Liver (tissue), 8 donors: ENCODE measurements at regions not wholly inside any gene's neighbourhood (a gene's known extent, or its start where the extent isn't known, plus 50 kb on each side); places are given as distances from the start of the nearest gene placed in this dataset.

Experiments used
- DNase-seq: peaks from one replicate; pipeline ENCODE4 v3.0.0-alpha.2; 2017; ENCODE audit warnings: low spot score
- H3K27ac ChIP-seq, 2 donors: one replicate each; pipeline ENCODE4 v1.7.0; 2013; ENCODE audit warnings: inconsistent platforms in 2 of 2, low read length in 2 of 2, control low read depth in 1 of 2, low read depth in 1 of 2, mild to moderate bottlenecking in 1 of 2
- H3K27me3 ChIP-seq, 4 donors: one replicate each; pipeline versions ENCODE4 v1.6.1 to v1.7.0; 2013; ENCODE audit warnings: low read length in 3 of 4, inconsistent platforms in 1 of 4, mild to moderate bottlenecking in 1 of 4, moderate library complexity in 1 of 4; ENCODE audit not compliant: control insufficient read depth in 4 of 4, insufficient read depth in 4 of 4
- H3K36me3 ChIP-seq, 4 donors: one replicate each; pipeline versions ENCODE4 v1.6.1 to v1.7.0; 2013; ENCODE audit warnings: low read length in 3 of 4, mild to moderate bottlenecking in 3 of 4, low read depth in 1 of 4, moderate library complexity in 1 of 4; ENCODE audit not compliant: control insufficient read depth in 4 of 4, insufficient read depth in 3 of 4
- H3K4me1 ChIP-seq, 4 donors: one replicate each; pipeline versions ENCODE4 v1.6.1 to v1.7.0; 2013; ENCODE audit warnings: low read length in 3 of 4, mild to moderate bottlenecking in 3 of 4, moderate library complexity in 1 of 4; ENCODE audit not compliant: control insufficient read depth in 4 of 4, insufficient read depth in 4 of 4
- H3K4me3 ChIP-seq, 3 donors: one replicate each; pipeline versions ENCODE4 v1.6.1 to v1.7.0; 2013; ENCODE audit warnings: low read length in 3 of 3, control low read depth in 1 of 3, low read depth in 1 of 3, mild to moderate bottlenecking in 1 of 3
- H3K9ac ChIP-seq, 2 donors: one replicate each; pipeline ENCODE4 v1.7.0; 2013; ENCODE audit warnings: low read length in 2 of 2, mild to moderate bottlenecking in 2 of 2, moderate library complexity in 2 of 2, control low read depth in 1 of 2, low read depth in 1 of 2
- H3K9me3 ChIP-seq, 4 donors: one replicate each; pipeline versions ENCODE4 v1.6.1 to v1.7.0; 2013; ENCODE audit warnings: low read length in 3 of 4; ENCODE audit not compliant: control insufficient read depth in 4 of 4
- ATF3 ChIP-seq: IDR thresholded peaks from 2 replicates; pipeline ENCODE4 v1.6.1; 2016; ENCODE audit warnings: antibody characterized with exemption
- CTCF ChIP-seq: fragments of 150-350 bp; IDR thresholded peaks from 2 replicates; pipeline ENCODE4 v1.5.1; 2017; ENCODE audit warnings: improper control_type of control experiment, low read depth, low read length; ENCODE audit not compliant: missing input control
- EGR1 ChIP-seq, 2 donors: IDR thresholded peaks; 2 replicates each; pipeline ENCODE4 v1.6.1; 2016 to 2018; ENCODE audit warnings: antibody characterized with exemption in 2 of 2, low read depth in 2 of 2
- FOXA1 ChIP-seq: IDR thresholded peaks from 2 replicates; pipeline ENCODE4 v1.6.1; 2016; ENCODE audit warnings: antibody characterized with exemption
- FOXA2 ChIP-seq: IDR thresholded peaks from 2 replicates; pipeline ENCODE4 v1.6.1; 2016; ENCODE audit warnings: antibody characterized with exemption
- GABPA ChIP-seq, 2 donors: IDR thresholded peaks in 1 of 2; conservative IDR thresholded peaks in 1 of 2; 2 replicates each; pipeline ENCODE4 v1.6.1; 2016; ENCODE audit warnings: antibody characterized with exemption in 2 of 2, mild to moderate bottlenecking in 1 of 2, moderate library complexity in 1 of 2
- HNF4A ChIP-seq, 2 donors: conservative IDR thresholded peaks; 2 replicates each; pipeline ENCODE4 v1.6.1; 2016; ENCODE audit warnings: antibody characterized with exemption in 2 of 2, mild to moderate bottlenecking in 2 of 2
- HNF4G ChIP-seq: IDR thresholded peaks from 2 replicates; pipeline ENCODE4 v1.6.1; 2016; ENCODE audit warnings: antibody characterized with exemption
- JUND ChIP-seq, 2 donors: IDR thresholded peaks; 2 replicates each; pipeline ENCODE4 v1.6.1; 2016; ENCODE audit warnings: antibody characterized with exemption in 2 of 2
- NR2F2 ChIP-seq: IDR thresholded peaks from 2 replicates; pipeline ENCODE4 v1.6.1; 2016; ENCODE audit warnings: antibody characterized with exemption
- RXRA ChIP-seq, 2 donors: IDR thresholded peaks; 2 replicates each; pipeline ENCODE4 v1.6.1; 2017 to 2018; ENCODE audit warnings: antibody characterized with exemption in 2 of 2, mild to moderate bottlenecking in 1 of 2
- SP1 ChIP-seq: IDR thresholded peaks from 2 replicates; pipeline ENCODE4 v1.6.1; 2018; ENCODE audit warnings: antibody characterized with exemption, mild to moderate bottlenecking
- TAF1 ChIP-seq: conservative IDR thresholded peaks from 2 replicates; pipeline ENCODE4 v1.6.1; 2016; ENCODE audit warnings: antibody characterized with exemption, mild to moderate bottlenecking
- YY1 ChIP-seq: IDR thresholded peaks from 2 replicates; pipeline ENCODE4 v1.6.1; 2016; ENCODE audit warnings: antibody characterized with exemption, mild to moderate bottlenecking
- ZBTB33 ChIP-seq: IDR thresholded peaks from 2 replicates; pipeline ENCODE4 v1.6.1; 2016; ENCODE audit warnings: antibody characterized with exemption
- WGBS: extraction: QIAGEN DNeasy Blood & Tissue Kit; methylation state at CpG from one replicate; pipeline ENCODE4 v1.1.7; 2013; 5-methylcytosine and 5-hydroxymethylcytosine counted together
- TF ChIP-seq, protein P1 (sequence below): IDR thresholded peaks from 2 replicates; pipeline ENCODE4 v1.6.1; 2016; ENCODE audit warnings: antibody characterized with exemption
- TF ChIP-seq, protein P2 (sequence below): IDR thresholded peaks from 2 replicates; pipeline ENCODE4 v1.6.1; 2016; ENCODE audit warnings: antibody characterized with exemption, mild to moderate bottlenecking
- donor health status: healthy.
- donor health status: healthy.
- donor health status: healthy.
- donor health status: healthy.
- donor health status: healthy.

GRCh38 chr21:18722193-18722592 is 318.6 kb upstream of the TMPRSS15 start (continued):
- TF ChIP-seq CTCF (no peak), RXRA (IDR thresholded peaks at IDR 0.05) (no peak), ATF3 (no peak), NR2F2 (no peak), JUND (IDR thresholded peaks at IDR 0.05) (no peak), FOXA1 (no peak), YY1 (no peak), GABPA (IDR thresholded peaks at IDR 0.05 in 1 of 2, conservative IDR thresholded peaks at IDR 0.05 in 1 of 2) (no peak), EGR1 (IDR thresholded peaks at IDR 0.05; ENCODE audit: low read depth in 2 of 2) (no peak)
- TF ChIP-seq, protein P1, sequence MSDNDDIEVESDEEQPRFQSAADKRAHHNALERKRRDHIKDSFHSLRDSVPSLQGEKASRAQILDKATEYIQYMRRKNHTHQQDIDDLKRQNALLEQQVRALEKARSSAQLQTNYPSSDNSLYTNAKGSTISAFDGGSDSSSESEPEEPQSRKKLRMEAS = no peak

- TF ChIP-seq CTCF (no peak), SP1 (no peak), NR2F2 (no peak), TAF1 (no peak), FOXA2 (no peak), HNF4A (conservative IDR thresholded peaks at IDR 0.05) (no peak), GABPA (IDR thresholded peaks at IDR 0.05 in 1 of 2, conservative IDR thresholded peaks at IDR 0.05 in 1 of 2) (no peak), ATF3 (no peak), ZBTB33 (no peak), FOXA1 (no peak), EGR1 (IDR thresholded peaks at IDR 0.05; ENCODE audit: low read depth in 2 of 2) (no peak), JUND (IDR thresholded peaks at IDR 0.05) (no peak), HNF4G (no peak), YY1 (no peak), RXRA (IDR thresholded peaks at IDR 0.05) (no peak)
- TF ChIP-seq, protein P1 = no peak
- TF ChIP-seq, protein P2, sequence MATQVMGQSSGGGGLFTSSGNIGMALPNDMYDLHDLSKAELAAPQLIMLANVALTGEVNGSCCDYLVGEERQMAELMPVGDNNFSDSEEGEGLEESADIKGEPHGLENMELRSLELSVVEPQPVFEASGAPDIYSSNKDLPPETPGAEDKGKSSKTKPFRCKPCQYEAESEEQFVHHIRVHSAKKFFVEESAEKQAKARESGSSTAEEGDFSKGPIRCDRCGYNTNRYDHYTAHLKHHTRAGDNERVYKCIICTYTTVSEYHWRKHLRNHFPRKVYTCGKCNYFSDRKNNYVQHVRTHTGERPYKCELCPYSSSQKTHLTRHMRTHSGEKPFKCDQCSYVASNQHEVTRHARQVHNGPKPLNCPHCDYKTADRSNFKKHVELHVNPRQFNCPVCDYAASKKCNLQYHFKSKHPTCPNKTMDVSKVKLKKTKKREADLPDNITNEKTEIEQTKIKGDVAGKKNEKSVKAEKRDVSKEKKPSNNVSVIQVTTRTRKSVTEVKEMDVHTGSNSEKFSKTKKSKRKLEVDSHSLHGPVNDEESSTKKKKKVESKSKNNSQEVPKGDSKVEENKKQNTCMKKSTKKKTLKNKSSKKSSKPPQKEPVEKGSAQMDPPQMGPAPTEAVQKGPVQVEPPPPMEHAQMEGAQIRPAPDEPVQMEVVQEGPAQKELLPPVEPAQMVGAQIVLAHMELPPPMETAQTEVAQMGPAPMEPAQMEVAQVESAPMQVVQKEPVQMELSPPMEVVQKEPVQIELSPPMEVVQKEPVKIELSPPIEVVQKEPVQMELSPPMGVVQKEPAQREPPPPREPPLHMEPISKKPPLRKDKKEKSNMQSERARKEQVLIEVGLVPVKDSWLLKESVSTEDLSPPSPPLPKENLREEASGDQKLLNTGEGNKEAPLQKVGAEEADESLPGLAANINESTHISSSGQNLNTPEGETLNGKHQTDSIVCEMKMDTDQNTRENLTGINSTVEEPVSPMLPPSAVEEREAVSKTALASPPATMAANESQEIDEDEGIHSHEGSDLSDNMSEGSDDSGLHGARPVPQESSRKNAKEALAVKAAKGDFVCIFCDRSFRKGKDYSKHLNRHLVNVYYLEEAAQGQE = no peak
- Histone ChIP-seq H3K4me3 (no peak overlapping the region), H3K36me3 (no peaks in the 10 kb centered on the region), H3K4me1 (no peaks in the 10 kb centered on the region), H3K27me3 (no peaks in the 10 kb centered on the region), H3K9me3 (no peaks in the 10 kb centered on the region), H3K9ac (no peak overlapping the region), H3K27ac (no peak overlapping the region)
- WGBS = 55% methylated on average over 2 of the region's 2 CpGs
- no peak for DNase-seq
Observed at GRCh38 chr21:18723171-18723570, 319.6 kb upstream of the TMPRSS15 start.
